H1 (cell line): ENCODE measurements at regions not wholly inside any gene's neighbourhood (a gene's known extent, or its start where the extent isn't known, plus 50 kb on each side); places are given as distances from the start of the nearest gene placed in this dataset.
A peak's percentile ranks its signal among the peaks of the same experiment; 100 is the strongest.

Experiments used
- HDAC2 ChIP-seq, 2 experiments: fragments of 300-600 bp in 1 of 2; sonication (generic) in 1 of 2; IDR thresholded peaks; 2 replicates each; pipeline ENCODE4 v1.6.1; 2011 to 2012; ENCODE audit warnings: low read depth in 2 of 2, low read length in 2 of 2, mild to moderate bottlenecking in 2 of 2, moderate library complexity in 2 of 2, borderline replicate concordance in 1 of 2, inconsistent platforms in 1 of 2
- KDM4A ChIP-seq: IDR thresholded peaks from one replicate; pipeline ENCODE4 v1.7.1; 2012; ENCODE audit warnings: low read depth, mild to moderate bottlenecking, moderate library complexity, low read length, inconsistent platforms; ENCODE audit not compliant: severe bottlenecking

- TF ChIP-seq KDM4A = peak; percentile 0
- TF ChIP-seq HDAC2 (IDR thresholded peaks at IDR 0.05; ENCODE audit: borderline replicate concordance in 1 of 2, low read depth in 2 of 2, low read length in 2 of 2) = 0 out of 4 replicates have a peak, but pooled peaks of 1 of the 2 experiments have one; percentile 13
- TF ChIP-seq, all 59 proteins: peak for 2
Observed at GRCh38 chr10:61001731-61002122, 57.7 kb upstream of the RHOBTB1 start (continued).
